HepG2 (cell line): ENCODE measurements at regions not wholly inside any gene's neighbourhood (a gene's known extent, or its start where the extent isn't known, plus 50 kb on each side); places are given as distances from the start of the nearest gene placed in this dataset.

Source experiments
- CENPX ChIP-seq: sonication (generic); formaldehyde crosslinking; IDR thresholded peaks from 2 replicates; pipeline ENCODE4 v1.9.0; 2021; ENCODE audit warnings: mild to moderate bottlenecking, missing genetic modification reagents, moderate library complexity
- FLYWCH1 ChIP-seq: sonication (generic); formaldehyde crosslinking; IDR thresholded peaks from 2 replicates; pipeline ENCODE4 v1.8.1; 2023; ENCODE audit warnings: mild to moderate bottlenecking, missing genetic modification reagents
- FOXC1 ChIP-seq: sonication (generic); formaldehyde crosslinking; IDR thresholded peaks from 2 replicates; pipeline ENCODE4 v1.8.0; 2022; ENCODE audit warnings: mild to moderate bottlenecking, missing genetic modification reagents, borderline replicate concordance
- GLMP ChIP-seq: sonication (generic); formaldehyde crosslinking; IDR thresholded peaks from 2 replicates; pipeline ENCODE4 v1.9.0; 2021; ENCODE audit warnings: missing genetic modification reagents, mild to moderate bottlenecking, borderline replicate concordance
- KDM2A ChIP-seq: sonication (generic); formaldehyde crosslinking; IDR thresholded peaks from 2 replicates; pipeline ENCODE4 v1.4.0; 2020; ENCODE audit warnings: low read depth, missing genetic modification reagents, borderline replicate concordance
- MAFF ChIP-seq: IDR thresholded peaks from 2 replicates; pipeline ENCODE4 v1.6.1; 2011; ENCODE audit warnings: low read depth, low read length, improper control_type of control experiment
- MBNL3 ChIP-seq: fragments of 250-450 bp; sonication (Bioruptor Pico); conservative IDR thresholded peaks from 2 replicates; pipeline ENCODE4 v1.8.0; 2022; ENCODE audit warnings: mild to moderate bottlenecking, inconsistent platforms
- MLLT10 ChIP-seq: sonication (generic); formaldehyde crosslinking; IDR thresholded peaks from 2 replicates; pipeline ENCODE4 v1.4.0; 2020; ENCODE audit warnings: missing genetic modification reagents
- NFE2L2 ChIP-seq: fragments of 150-350 bp; IDR thresholded peaks from 2 replicates; pipeline ENCODE4 v1.6.1; 2014; ENCODE audit warnings: low read length
- POGK ChIP-seq: sonication (generic); formaldehyde crosslinking; conservative IDR thresholded peaks from 2 replicates; pipeline ENCODE4 v1.8.0; 2022; ENCODE audit warnings: mild to moderate bottlenecking, moderate library complexity, missing genetic modification reagents
- SAFB2 ChIP-seq: sonication (generic); formaldehyde crosslinking; IDR thresholded peaks from 2 replicates; pipeline ENCODE4 v1.5.1; 2020; ENCODE audit warnings: missing genetic modification reagents, low read depth, mild to moderate bottlenecking, borderline replicate concordance
- SIN3A ChIP-seq: IDR thresholded peaks from 2 replicates; pipeline ENCODE4 v1.6.1; 2011; ENCODE audit warnings: low read depth, mild to moderate bottlenecking, control low read depth, low read length, borderline replicate concordance
- SIX1 ChIP-seq: sonication (generic); formaldehyde crosslinking; IDR thresholded peaks from 2 replicates; pipeline ENCODE4 v1.4.0; 2020; ENCODE audit warnings: missing genetic modification reagents, borderline replicate concordance
- SMAD9 ChIP-seq: sonication (generic); formaldehyde crosslinking; IDR thresholded peaks from 2 replicates; pipeline ENCODE4 v1.5.1; 2020; ENCODE audit warnings: mild to moderate bottlenecking, missing genetic modification reagents
- SMC3 ChIP-seq: IDR thresholded peaks from 2 replicates; pipeline ENCODE4 v1.6.1; 2011; ENCODE audit warnings: low read length, improper control_type of control experiment
- STAG1 ChIP-seq: sonication (generic); formaldehyde crosslinking; IDR thresholded peaks from 2 replicates; pipeline ENCODE4 v1.4.0; 2020; ENCODE audit warnings: missing genetic modification reagents
- TBX2 ChIP-seq: sonication (generic); formaldehyde crosslinking; IDR thresholded peaks from 2 replicates; pipeline ENCODE4 v1.5.0; 2020; ENCODE audit warnings: missing genetic modification reagents, mild to moderate bottlenecking, borderline replicate concordance
- TEF ChIP-seq: sonication (generic); formaldehyde crosslinking; IDR thresholded peaks from 2 replicates; pipeline ENCODE4 v1.5.0; 2020; ENCODE audit warnings: missing genetic modification reagents
- TGIF2 ChIP-seq: IDR thresholded peaks from 2 replicates; pipeline ENCODE4 v1.6.1; 2016; ENCODE audit warnings: control low read depth, missing compliant biosample characterization
- THAP7 ChIP-seq: sonication (generic); formaldehyde crosslinking; IDR thresholded peaks from 2 replicates; pipeline ENCODE4 v1.8.1; 2023; ENCODE audit warnings: mild to moderate bottlenecking, missing genetic modification reagents
- YY1 ChIP-seq: IDR thresholded peaks from 2 replicates; pipeline ENCODE4 v1.6.1; 2011; ENCODE audit warnings: low read length, low read depth, moderate library complexity, mild to moderate bottlenecking; ENCODE audit not compliant: insufficient read depth, insufficient replicate concordance
- ZNF101 ChIP-seq: sonication (generic); formaldehyde crosslinking; IDR thresholded peaks from 2 replicates; pipeline ENCODE4 v1.4.0; 2020; ENCODE audit warnings: mild to moderate bottlenecking, low read depth, missing genetic modification reagents, borderline replicate concordance
- ZNF317 ChIP-seq: sonication (generic); formaldehyde crosslinking; IDR thresholded peaks from 2 replicates; pipeline ENCODE4 v1.5.0; 2020; ENCODE audit warnings: mild to moderate bottlenecking, missing genetic modification reagents
- ZNF33A ChIP-seq: sonication (generic); formaldehyde crosslinking; IDR thresholded peaks from 2 replicates; pipeline ENCODE4 v1.5.1; 2020; ENCODE audit warnings: missing genetic modification reagents, mild to moderate bottlenecking, moderate library complexity, borderline replicate concordance
- ZNF382 ChIP-seq: sonication (generic); formaldehyde crosslinking; IDR thresholded peaks from 2 replicates; pipeline ENCODE4 v1.5.0; 2020; ENCODE audit warnings: missing genetic modification reagents, mild to moderate bottlenecking, borderline replicate concordance
- ZNF577 ChIP-seq: sonication (generic); formaldehyde crosslinking; IDR thresholded peaks from 2 replicates; pipeline ENCODE4 v1.4.0; 2020; ENCODE audit warnings: mild to moderate bottlenecking, low read depth, missing genetic modification reagents, borderline replicate concordance
- ZNF678 ChIP-seq: sonication (generic); formaldehyde crosslinking; IDR thresholded peaks from 2 replicates; pipeline ENCODE4 v1.4.0; 2020; ENCODE audit warnings: mild to moderate bottlenecking, missing genetic modification reagents
- ZNF703 ChIP-seq: sonication (generic); formaldehyde crosslinking; IDR thresholded peaks from 2 replicates; pipeline ENCODE4 v1.5.1; 2020; ENCODE audit warnings: missing genetic modification reagents, mild to moderate bottlenecking, moderate library complexity, borderline replicate concordance

- no peak for TF ChIP-seq SIX1
- no peak for TF ChIP-seq ZNF703 (CRISPR knock-in tag)
- TF ChIP-seq ZNF678 (CRISPR knock-in tag): no peak
- no peak for TF ChIP-seq MLLT10 (CRISPR knock-in tag)
- no peak for TF ChIP-seq GLMP (CRISPR knock-in tag)
- TF ChIP-seq TBX2: peak; percentile 94
- TF ChIP-seq ZNF577 (CRISPR knock-in tag): no peak
- TF ChIP-seq FOXC1: no peak
- TF ChIP-seq SMC3: no peak
- TF ChIP-seq ZNF382: no peak
- TF ChIP-seq SMAD9 (CRISPR knock-in tag): no peak
- TF ChIP-seq NFE2L2: no peak
- no peak for TF ChIP-seq ZNF317
- TF ChIP-seq POGK (CRISPR knock-in tag): no peak
- no peak for TF ChIP-seq TGIF2 (CRISPR knock-in tag)
- TF ChIP-seq THAP7: no peak
- TF ChIP-seq KDM2A (CRISPR knock-in tag): 0 out of 2 replicates have a peak, but pooled peaks have one; percentile 57
- TF ChIP-seq FLYWCH1 (CRISPR knock-in tag): no peak
- TF ChIP-seq MAFF: no peak
- peak; percentile 65 for TF ChIP-seq STAG1 (CRISPR knock-in tag)
- TF ChIP-seq SIN3A: no peak
- TF ChIP-seq YY1: no peak
- TF ChIP-seq ZNF101 (CRISPR knock-in tag): no peak
- TF ChIP-seq SAFB2: no peak
- no peak for TF ChIP-seq TEF (CRISPR knock-in tag)
- no peak for TF ChIP-seq MBNL3
- no peak for TF ChIP-seq ZNF33A (CRISPR knock-in tag)
- TF ChIP-seq CENPX: no peak
Observed at GRCh38 chr9:81833563-81834345, 94.5 kb upstream of the SPATA31D4 start (continued).
